ENCODE measurements at regions not wholly inside any gene's neighbourhood (a gene's known extent, or its start where the extent isn't known, plus 50 kb on each side); places are given as distances from the start of the nearest gene placed in this dataset.

DNA sequence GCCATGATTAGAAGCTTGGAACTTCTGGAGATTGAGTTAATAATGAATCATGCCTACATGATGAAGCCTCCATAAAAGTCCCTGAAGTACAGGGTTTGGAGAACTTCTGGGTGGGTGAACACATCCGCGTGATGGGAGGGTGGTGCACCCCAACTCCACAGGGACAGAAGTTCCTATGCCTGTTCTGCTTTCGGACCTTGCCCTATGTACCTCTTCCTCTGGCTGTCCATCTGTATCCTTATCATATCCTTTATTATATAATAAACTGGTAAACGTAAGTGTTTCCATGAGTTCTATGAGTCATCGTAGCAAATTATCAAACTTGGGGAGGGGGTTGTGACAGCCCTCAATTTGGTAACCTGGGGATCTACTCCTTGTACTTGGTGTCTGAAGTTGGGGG lies 60.2 kb downstream of the ADM start:
- no peak overlapping the region for H3K27ac Mint-ChIP-seq
- Histone ChIP-seq H3K27me3 (ENCODE audit: control insufficient read depth in 1 of 2, insufficient read depth in 2 of 2, low read length in 2 of 2) (no peaks in the 10 kb centered on the region), H3K9me3 (ENCODE audit: control insufficient read depth in 1 of 2, insufficient read depth in 1 of 2, low read length in 2 of 2) (no peaks in the 10 kb centered on the region), H3K36me3 (ENCODE audit: insufficient read depth, low read length) (no peaks in the 10 kb centered on the region), H3K4me3 (ENCODE audit: low read length) (no peak overlapping the region), H3K27ac (ENCODE audit: low read depth in 1 of 2, low read length in 2 of 2) (no peak overlapping the region), H3K4me1 (ENCODE audit: insufficient read depth, low read length) (peaks cover 7% of the 10 kb centered on the region)
- intact Hi-C loops (cut with DNase I, micrococcal nuclease): no loop called here
- H3K27me3 Mint-ChIP-seq: peaks cover 15% of the 10 kb centered on the region
- H3K4me1 Mint-ChIP-seq (ENCODE audit: low read depth): peaks cover 5% of the 10 kb centered on the region
- no peaks in the 10 kb centered on the region for H3K36me3 Mint-ChIP-seq (ENCODE audit: low read depth)
- H3K4me3 Mint-ChIP-seq: no peak overlapping the region
- no peak for DNase-seq
- no peak for TF ChIP-seq CTCF (IDR thresholded peaks at IDR 0.05)
- no peaks in the 10 kb centered on the region for H3K9me3 Mint-ChIP-seq
- no peak for ATAC-seq (ENCODE audit: poor library complexity)
- ChIA-PET POLR2A (no interaction called here), CTCF (no interaction called here)

DNA sequence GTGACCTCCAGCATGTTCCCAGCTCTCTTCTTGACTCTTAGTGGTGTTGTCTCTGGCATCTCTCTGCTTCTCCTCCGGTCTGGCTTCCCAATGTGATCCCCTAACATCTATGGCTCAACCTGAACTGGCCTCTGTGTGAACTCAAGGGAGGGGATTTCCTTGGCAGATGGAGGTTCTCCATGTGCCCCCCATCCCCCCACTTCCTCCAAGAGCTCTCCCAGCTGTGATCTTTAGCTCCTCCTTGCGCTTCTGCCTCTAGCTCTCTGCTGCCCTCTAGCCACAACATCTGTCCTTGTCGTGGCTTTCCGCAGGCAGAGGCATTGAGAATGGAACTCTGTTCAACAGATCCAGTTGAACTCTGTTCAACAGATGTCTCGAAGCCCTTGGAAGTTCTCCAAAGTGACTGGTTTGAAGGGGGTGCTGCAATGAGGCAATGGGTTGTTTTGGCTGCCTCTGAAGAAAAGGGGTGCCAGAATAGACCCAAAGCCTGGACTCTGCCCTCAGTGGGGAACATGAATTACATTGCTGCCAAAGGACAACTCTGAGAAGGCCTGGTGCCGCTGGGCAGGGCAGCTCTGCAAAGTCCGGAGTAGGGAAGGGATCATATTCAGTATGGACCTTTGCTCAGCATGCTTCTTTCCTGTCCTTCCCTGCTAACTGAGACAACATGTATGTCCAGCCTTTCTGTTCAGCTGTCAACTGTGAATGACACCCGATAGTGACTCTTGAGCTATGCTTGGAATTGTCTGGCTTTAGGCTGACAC lies 61.9 kb downstream of the ADM start:
- Mint-ChIP-seq H3K27ac (no peak overlapping the region), H3K9me3 (no peaks in the 10 kb centered on the region), H3K36me3 (ENCODE audit: low read depth) (no peaks in the 10 kb centered on the region), H3K27me3 (peaks cover 22% of the 10 kb centered on the region), H3K4me1 (ENCODE audit: low read depth) (peaks cover 5% of the 10 kb centered on the region), H3K4me3 (no peak overlapping the region)
- ATAC-seq (ENCODE audit: poor library complexity) (peak; percentile 73), DNase-seq (peak; percentile 7 to 83 (median 27))
- H3K27me3 ChIP-seq (ENCODE audit: control insufficient read depth in 1 of 2, insufficient read depth in 2 of 2, low read length in 2 of 2): peaks cover 0 to 5% of the 10 kb centered on the region in 2 experiments
- H3K4me3 ChIP-seq (ENCODE audit: low read length): no peak overlapping the region
- H3K9me3 ChIP-seq (ENCODE audit: control insufficient read depth in 1 of 2, insufficient read depth in 1 of 2, low read length in 2 of 2): no peaks in the 10 kb centered on the region
- no peaks in the 10 kb centered on the region for H3K36me3 ChIP-seq (ENCODE audit: insufficient read depth, low read length)
- no peak overlapping the region for H3K27ac ChIP-seq (ENCODE audit: low read depth in 1 of 2, low read length in 2 of 2)
- peaks cover 7% of the 10 kb centered on the region for H3K4me1 ChIP-seq (ENCODE audit: insufficient read depth, low read length)
- ChIA-PET POLR2A (no interaction called here), CTCF (interaction anchor here (0.8 to 1.4 kb wide), 3 partner anchors 13 to 39 kb away, joined by 3 to 4 read pairs (median 3); no protein-coding TSS in a partner anchor)
- TF ChIP-seq CTCF (IDR thresholded peaks at IDR 0.05): peak; percentile 66
- intact Hi-C loops (cut with DNase I, micrococcal nuclease): no loop called here

DNA sequence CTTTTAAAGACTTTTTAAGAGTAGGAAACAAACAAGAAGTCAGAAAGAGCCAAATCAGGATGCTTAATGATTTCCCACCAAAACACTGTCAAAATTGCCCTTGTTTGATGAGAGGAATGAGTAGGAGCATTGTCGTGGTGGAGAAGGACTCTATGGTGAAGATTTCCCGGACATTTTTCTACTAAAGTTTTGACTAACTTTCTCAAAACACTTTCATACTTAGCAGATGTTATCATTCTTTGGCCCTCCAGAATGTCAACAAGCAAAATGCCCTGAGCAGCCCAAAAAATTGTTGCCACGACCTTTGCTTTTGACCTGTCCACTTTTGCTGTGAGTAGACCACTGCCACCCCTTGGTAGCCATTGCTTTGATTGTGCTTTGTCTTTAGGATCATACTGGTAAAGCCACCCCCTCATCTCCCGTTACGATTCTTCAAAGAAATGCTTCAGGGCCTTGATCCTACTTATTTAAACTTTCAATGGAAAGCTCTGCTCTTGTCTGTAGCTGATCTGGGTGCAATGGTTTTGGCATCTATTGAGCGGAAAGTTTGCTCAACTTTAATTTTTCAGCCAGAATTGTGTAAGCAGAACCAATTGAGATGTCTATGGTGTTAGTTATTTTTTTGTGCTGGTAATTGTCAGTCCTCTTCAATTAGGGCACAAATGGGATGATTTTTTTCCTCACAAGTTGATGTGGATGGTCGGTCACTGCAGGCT lies 67.2 kb downstream of the ADM start:
- H3K4me1 ChIP-seq (ENCODE audit: insufficient read depth, low read length): no peaks in the 10 kb centered on the region
- no peak overlapping the region for H3K27ac ChIP-seq (ENCODE audit: low read depth in 1 of 2, low read length in 2 of 2)
- DNase-seq: no peak
- no peak overlapping the region for H3K4me3 Mint-ChIP-seq
- POLR2A ChIA-PET: no interaction called here
- no peaks in the 10 kb centered on the region for H3K36me3 Mint-ChIP-seq (ENCODE audit: low read depth)
- TF ChIP-seq CTCF (IDR thresholded peaks at IDR 0.05): no peak
- H3K4me3 ChIP-seq (ENCODE audit: low read length): no peak overlapping the region
- H3K4me1 Mint-ChIP-seq (ENCODE audit: low read depth): no peaks in the 10 kb centered on the region
- H3K9me3 Mint-ChIP-seq: no peaks in the 10 kb centered on the region
- CTCF ChIA-PET: no interaction called here
- intact Hi-C loops (cut with DNase I, micrococcal nuclease): no loop called here
- H3K27ac Mint-ChIP-seq: no peak overlapping the region
- H3K36me3 ChIP-seq (ENCODE audit: insufficient read depth, low read length): no peaks in the 10 kb centered on the region
- no peaks in the 10 kb centered on the region for H3K9me3 ChIP-seq (ENCODE audit: control insufficient read depth in 1 of 2, insufficient read depth in 1 of 2, low read length in 2 of 2)
- ATAC-seq (ENCODE audit: poor library complexity): no peak
- peaks cover 4 to 5% of the 10 kb centered on the region in 2 experiments for H3K27me3 ChIP-seq (ENCODE audit: control insufficient read depth in 1 of 2, insufficient read depth in 2 of 2, low read length in 2 of 2)
- peaks cover 22% of the 10 kb centered on the region for H3K27me3 Mint-ChIP-seq

Data from CD4-positive, alpha-beta T cell (primary cell).